IMR-90 (cell line): ENCODE measurements at regions not wholly inside any gene's neighbourhood (a gene's known extent, or its start where the extent isn't known, plus 50 kb on each side); places are given as distances from the start of the nearest gene placed in this dataset.

Experiments
- ATAC-seq: fragments of 200-7000 bp; cut with Tn5 transposase; 2 replicates; pipeline ENCODE4 v1.9.1; 2020; ENCODE audit warnings: low read depth, mild to moderate bottlenecking, moderate library complexity
- BruUV-seq: library from RNA; stranded (reverse); fragments of 400-500 nt; replicated peaks from 2 replicates; lab custom pipeline; 2021; lab: Mats Ljungman, UMichigan
- CTCF ChIA-PET: fragments of 300-600 bp; formaldehyde crosslinking; extraction: SDS; loops from one replicate; lab custom pipeline; 2021; ENCODE audit warnings: antibody characterized with exemption; lab: Yijun Ruan, JAX
- POLR2A ChIA-PET: fragments of 300-600 bp; sonication (Branson Sonifier 250); formaldehyde crosslinking; loops from one replicate; lab custom pipeline; 2022; ENCODE audit warnings: antibody characterized with exemption; ENCODE audit not compliant: unreplicated experiment; lab: Charles Lee
- DNase-seq: peaks from one replicate; pipeline ENCODE4 v3.0.0; 2013
- H2AFZ ChIP-seq: replicated peaks from 2 replicates; pipeline ENCODE3; 2013; ENCODE audit warnings: low read length, mild to moderate bottlenecking; ENCODE audit not compliant: poor library complexity
- H2AK5ac ChIP-seq: 2 replicates; pipeline ENCODE4 v1.6.1; 2013; ENCODE audit warnings: low read depth, low read length, inconsistent platforms
- H2AK9ac ChIP-seq: replicated peaks from 2 replicates; pipeline ENCODE3; 2013; ENCODE audit warnings: mild to moderate bottlenecking, low read depth, low read length, moderate library complexity; ENCODE audit not compliant: poor library complexity
- H2BK120ac ChIP-seq: 2 replicates; pipeline ENCODE4 v1.6.1; 2013; ENCODE audit warnings: low read depth, low read length, inconsistent platforms
- H2BK15ac ChIP-seq: 3 replicates; pipeline ENCODE4 v1.6.1; 2013; ENCODE audit warnings: low read depth, low read length, inconsistent platforms
- H2BK20ac ChIP-seq: 2 replicates; pipeline ENCODE4 v1.6.1; 2013; ENCODE audit warnings: low read depth, mild to moderate bottlenecking, inconsistent platforms, low read length, moderate library complexity
- H2BK5ac ChIP-seq: 2 replicates; pipeline ENCODE4 v1.6.1; 2013; ENCODE audit warnings: mild to moderate bottlenecking, low read depth, low read length, inconsistent platforms; ENCODE audit not compliant: poor library complexity, severe bottlenecking
- H3K14ac ChIP-seq: replicated peaks from 2 replicates; pipeline ENCODE4 v1.6.1; 2013; ENCODE audit warnings: low read depth, low read length, inconsistent platforms
- H3K18ac ChIP-seq: 2 replicates; pipeline ENCODE4 v1.6.1; 2013; ENCODE audit warnings: low read depth, low read length, control low read depth
- H3K23ac ChIP-seq: 2 replicates; pipeline ENCODE4 v1.6.1; 2013; ENCODE audit warnings: low read depth, low read length, inconsistent platforms
- H3K27ac ChIP-seq: 2 replicates; pipeline ENCODE4 v1.5.1; 2013; ENCODE audit warnings: mild to moderate bottlenecking, control low read depth, low read length; ENCODE audit not compliant: insufficient read depth
- H3K27me3 ChIP-seq: 2 replicates; pipeline ENCODE4 v1.6.1; 2013; ENCODE audit warnings: low read length; ENCODE audit not compliant: control insufficient read depth, insufficient read depth
- H3K36me3 ChIP-seq: 2 replicates; pipeline ENCODE4 v1.6.1; 2013; ENCODE audit warnings: low read length, mixed read lengths; ENCODE audit not compliant: control insufficient read depth, insufficient read depth
- H3K4ac ChIP-seq: 2 replicates; pipeline ENCODE4 v1.6.1; 2013; ENCODE audit warnings: low read depth, low read length, inconsistent platforms
- H3K4me1 ChIP-seq: 2 replicates; pipeline ENCODE4 v1.6.1; 2013; ENCODE audit warnings: low read length, mixed read lengths; ENCODE audit not compliant: control insufficient read depth, insufficient read depth
- H3K4me2 ChIP-seq: 2 replicates; pipeline ENCODE4 v1.6.1; 2013; ENCODE audit warnings: low read depth, mild to moderate bottlenecking, control low read depth, low read length, moderate library complexity
- H3K4me3 ChIP-seq: 2 replicates; pipeline ENCODE4 v1.5.1; 2013; ENCODE audit warnings: low read depth, mild to moderate bottlenecking, control low read depth, low read length, moderate library complexity; ENCODE audit not compliant: insufficient read depth
- H3K56ac ChIP-seq: 2 replicates; pipeline ENCODE4 v1.6.1; 2013; ENCODE audit warnings: low read length, inconsistent platforms; ENCODE audit not compliant: insufficient read depth; ENCODE audit errors: extremely low read depth
- H3K79me1 ChIP-seq, 2 experiments: 2 replicates each; pipeline ENCODE4 v1.6.1; 2013; ENCODE audit warnings: low read length in 2 of 2, inconsistent platforms in 1 of 2, low read depth in 1 of 2
- H3K9ac ChIP-seq: 2 replicates; pipeline ENCODE4 v1.6.1; 2013; ENCODE audit warnings: low read depth, low read length, control low read depth
- H3K9me1 ChIP-seq: 2 replicates; pipeline ENCODE4 v1.6.1; 2013; ENCODE audit warnings: low read length, inconsistent platforms; ENCODE audit not compliant: insufficient read depth
- H3K9me3 ChIP-seq: 2 replicates; pipeline ENCODE4 v1.6.1; 2013; ENCODE audit warnings: low read length; ENCODE audit not compliant: control insufficient read depth, insufficient read depth
- H4K20me1 ChIP-seq: 2 replicates; pipeline ENCODE4 v1.6.1; 2013; ENCODE audit warnings: low read length, inconsistent platforms; ENCODE audit not compliant: insufficient read depth
- H4K5ac ChIP-seq: 2 replicates; pipeline ENCODE4 v1.6.1; 2013; ENCODE audit warnings: mild to moderate bottlenecking, low read depth, low read length, control low read depth
- H4K8ac ChIP-seq, 2 experiments: 2 replicates each; pipeline ENCODE4 v1.6.1; 2013; ENCODE audit warnings: low read depth in 2 of 2, low read length in 2 of 2, control low read depth in 1 of 2, inconsistent platforms in 1 of 2
- H4K91ac ChIP-seq: 2 replicates; pipeline ENCODE4 v1.6.1; 2013; ENCODE audit warnings: low read depth, low read length, inconsistent platforms; ENCODE audit not compliant: insufficient read depth
- CHD1 ChIP-seq: IDR thresholded peaks from 2 replicates; pipeline ENCODE4 v1.6.1; 2012; ENCODE audit warnings: low read depth, low read length, improper control_type of control experiment
- FOS ChIP-seq: fragments of 150-350 bp; IDR thresholded peaks from 2 replicates; pipeline ENCODE4 v1.6.1; 2016; ENCODE audit warnings: low read depth, low read length
- MAFK ChIP-seq: IDR thresholded peaks from 2 replicates; pipeline ENCODE4 v1.6.1; 2012; ENCODE audit warnings: low read depth, low read length, improper control_type of control experiment
- RCOR1 ChIP-seq: IDR thresholded peaks from 2 replicates; pipeline ENCODE4 v1.6.1; 2012; ENCODE audit warnings: mild to moderate bottlenecking, low read length, improper control_type of control experiment; ENCODE audit not compliant: insufficient replicate concordance
- SMC3 ChIP-seq: fragments of 150-350 bp; IDR thresholded peaks from 2 replicates; pipeline ENCODE4 v1.6.1; 2016; ENCODE audit warnings: low read depth, mild to moderate bottlenecking, antibody characterized with exemption, low read length, moderate library complexity
- WGBS, 2 experiments: methylation state at CpG; one replicate each; pipeline versions ENCODE4 v1.1.5 to v1.1.7; 2013; ENCODE audit warnings: missing lambda C conversion rate in 2 of 2; ENCODE audit not compliant: insufficient read length in 1 of 2; ENCODE audit errors: extremely low coverage in 2 of 2; 5-methylcytosine and 5-hydroxymethylcytosine counted together
- dilution Hi-C: fragments of 300-500 bp; cut with HindIII; formaldehyde crosslinking; loops from one replicate; pipeline ENCODE4 v1.14.3; 2018; ENCODE audit warnings: low sequenced_read_pairs; ENCODE audit not compliant: unreplicated experiment
- in situ Hi-C: fragments of 300-500 bp; cut with MboI; formaldehyde crosslinking; loops from 3 replicates; pipeline ENCODE4 v1.14.3; 2019; ENCODE audit warnings: low sequenced_read_pairs, inconsistent platforms, mixed read lengths
- intact Hi-C: fragments of 100-400 bp; cut with micrococcal nuclease; formaldehyde crosslinking; loops from 2 replicates; pipeline ENCODE4 v1.10.0; 2022
- TF ChIP-seq, protein P1 (sequence below): conservative IDR thresholded peaks from 2 replicates; pipeline ENCODE4 v1.5.1; 2012; ENCODE audit warnings: mild to moderate bottlenecking, low read depth, low read length, improper control_type of control experiment

- H2BK5ac ChIP-seq: no peak overlapping the region
- no peaks in the 10 kb centered on the region for H3K9me1 ChIP-seq
- no peak for TF ChIP-seq FOS
- TF ChIP-seq CHD1: no peak
- TF ChIP-seq MAFK: peak; percentile 88
- TF ChIP-seq RCOR1: no peak
- TF ChIP-seq SMC3: no peak
- TF ChIP-seq, protein P1, sequence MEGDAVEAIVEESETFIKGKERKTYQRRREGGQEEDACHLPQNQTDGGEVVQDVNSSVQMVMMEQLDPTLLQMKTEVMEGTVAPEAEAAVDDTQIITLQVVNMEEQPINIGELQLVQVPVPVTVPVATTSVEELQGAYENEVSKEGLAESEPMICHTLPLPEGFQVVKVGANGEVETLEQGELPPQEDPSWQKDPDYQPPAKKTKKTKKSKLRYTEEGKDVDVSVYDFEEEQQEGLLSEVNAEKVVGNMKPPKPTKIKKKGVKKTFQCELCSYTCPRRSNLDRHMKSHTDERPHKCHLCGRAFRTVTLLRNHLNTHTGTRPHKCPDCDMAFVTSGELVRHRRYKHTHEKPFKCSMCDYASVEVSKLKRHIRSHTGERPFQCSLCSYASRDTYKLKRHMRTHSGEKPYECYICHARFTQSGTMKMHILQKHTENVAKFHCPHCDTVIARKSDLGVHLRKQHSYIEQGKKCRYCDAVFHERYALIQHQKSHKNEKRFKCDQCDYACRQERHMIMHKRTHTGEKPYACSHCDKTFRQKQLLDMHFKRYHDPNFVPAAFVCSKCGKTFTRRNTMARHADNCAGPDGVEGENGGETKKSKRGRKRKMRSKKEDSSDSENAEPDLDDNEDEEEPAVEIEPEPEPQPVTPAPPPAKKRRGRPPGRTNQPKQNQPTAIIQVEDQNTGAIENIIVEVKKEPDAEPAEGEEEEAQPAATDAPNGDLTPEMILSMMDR: no peak
- no peak overlapping the region for H3K4me2 ChIP-seq
- H3K14ac ChIP-seq: no peak overlapping the region
- no peak overlapping the region for H3K27ac ChIP-seq
- no peaks in the 10 kb centered on the region for H3K9me3 ChIP-seq
- no peak overlapping the region for H2AK5ac ChIP-seq
- no peak overlapping the region for H2BK20ac ChIP-seq
- no peak overlapping the region for H3K4me3 ChIP-seq
- no peak overlapping the region for H3K56ac ChIP-seq
- H3K9ac ChIP-seq: no peak overlapping the region
- H2AFZ ChIP-seq: no peak overlapping the region
- ChIA-PET CTCF (no interaction called here), POLR2A (no interaction called here)
- no peak overlapping the region for H4K91ac ChIP-seq
- ATAC-seq (no peak), DNase-seq (no peak)
- intact Hi-C loops (no loop called here), in situ Hi-C loops (no loop called here), dilution Hi-C loops (no loop called here)
- no peaks in the 10 kb centered on the region for H3K4me1 ChIP-seq
- no peak overlapping the region for H3K4ac ChIP-seq
- no peak overlapping the region for H2AK9ac ChIP-seq
- no peaks in the 10 kb centered on the region for H3K27me3 ChIP-seq
- H4K5ac ChIP-seq: no peak overlapping the region
- H4K20me1 ChIP-seq: no peaks in the 10 kb centered on the region
- no peak overlapping the region for H3K23ac ChIP-seq
- H2BK15ac ChIP-seq: no peak overlapping the region
- no peaks in the 10 kb centered on the region for H3K79me1 ChIP-seq
- no peak overlapping the region for H3K18ac ChIP-seq
- no CpG with 5 or more reads among the region's 2 CpGs for WGBS, 2 experiments
- H4K8ac ChIP-seq: no peak overlapping the region
- no peaks in the 10 kb centered on the region for H3K36me3 ChIP-seq
- H2BK120ac ChIP-seq: no peak overlapping the region
- no TSS peak for BruUV-seq
Observed at GRCh38 chr3:74328435-74328834, 286.0 kb downstream of the CNTN3 start.
